IMR-90 (cell line): ENCODE measurements at regions not wholly inside any gene's neighbourhood (a gene's known extent, or its start where the extent isn't known, plus 50 kb on each side); places are given as distances from the start of the nearest gene placed in this dataset.

Experiments used
- BHLHE40 ChIP-seq: fragments of 150-350 bp; IDR thresholded peaks from 2 replicates; pipeline ENCODE4 v1.6.1; 2016; ENCODE audit warnings: mild to moderate bottlenecking, low read depth, low read length
- CEBPB ChIP-seq: IDR thresholded peaks from 2 replicates; pipeline ENCODE4 v1.6.1; 2012; ENCODE audit warnings: low read depth, low read length, improper control_type of control experiment
- CHD1 ChIP-seq: IDR thresholded peaks from 2 replicates; pipeline ENCODE4 v1.6.1; 2012; ENCODE audit warnings: low read depth, low read length, improper control_type of control experiment
- FOS ChIP-seq: fragments of 150-350 bp; IDR thresholded peaks from 2 replicates; pipeline ENCODE4 v1.6.1; 2016; ENCODE audit warnings: low read depth, low read length
- MAZ ChIP-seq: IDR thresholded peaks from 2 replicates; pipeline ENCODE4 v1.6.1; 2012; ENCODE audit warnings: low read depth, mild to moderate bottlenecking, low read length, improper control_type of control experiment, moderate library complexity, borderline replicate concordance
- MXI1 ChIP-seq: IDR thresholded peaks from 2 replicates; pipeline ENCODE4 v1.6.1; 2012; ENCODE audit warnings: low read depth, mild to moderate bottlenecking, low read length, moderate library complexity, borderline replicate concordance
- POLR2A ChIP-seq: IDR thresholded peaks from 2 replicates; pipeline ENCODE4 v1.6.1; 2012; ENCODE audit warnings: mild to moderate bottlenecking, low read depth, low read length
- RAD21 ChIP-seq: IDR thresholded peaks from 2 replicates; pipeline ENCODE4 v1.6.1; 2012; ENCODE audit warnings: low read length, improper control_type of control experiment
- RCOR1 ChIP-seq: IDR thresholded peaks from 2 replicates; pipeline ENCODE4 v1.6.1; 2012; ENCODE audit warnings: mild to moderate bottlenecking, low read length, improper control_type of control experiment; ENCODE audit not compliant: insufficient replicate concordance
- RFX5 ChIP-seq: IDR thresholded peaks from 2 replicates; pipeline ENCODE4 v1.8.0; 2012; ENCODE audit warnings: low read depth, mild to moderate bottlenecking, low read length, moderate library complexity
- SMC3 ChIP-seq: fragments of 150-350 bp; IDR thresholded peaks from 2 replicates; pipeline ENCODE4 v1.6.1; 2016; ENCODE audit warnings: low read depth, mild to moderate bottlenecking, antibody characterized with exemption, low read length, moderate library complexity
- USF2 ChIP-seq: fragments of 150-350 bp; IDR thresholded peaks from 2 replicates; pipeline ENCODE4 v1.6.1; 2017; ENCODE audit warnings: mild to moderate bottlenecking, antibody characterized with exemption, low read length, low read depth
- TF ChIP-seq, protein P1 (sequence below): conservative IDR thresholded peaks from 2 replicates; pipeline ENCODE4 v1.5.1; 2012; ENCODE audit warnings: mild to moderate bottlenecking, low read depth, low read length, improper control_type of control experiment

- TF ChIP-seq, protein P1, sequence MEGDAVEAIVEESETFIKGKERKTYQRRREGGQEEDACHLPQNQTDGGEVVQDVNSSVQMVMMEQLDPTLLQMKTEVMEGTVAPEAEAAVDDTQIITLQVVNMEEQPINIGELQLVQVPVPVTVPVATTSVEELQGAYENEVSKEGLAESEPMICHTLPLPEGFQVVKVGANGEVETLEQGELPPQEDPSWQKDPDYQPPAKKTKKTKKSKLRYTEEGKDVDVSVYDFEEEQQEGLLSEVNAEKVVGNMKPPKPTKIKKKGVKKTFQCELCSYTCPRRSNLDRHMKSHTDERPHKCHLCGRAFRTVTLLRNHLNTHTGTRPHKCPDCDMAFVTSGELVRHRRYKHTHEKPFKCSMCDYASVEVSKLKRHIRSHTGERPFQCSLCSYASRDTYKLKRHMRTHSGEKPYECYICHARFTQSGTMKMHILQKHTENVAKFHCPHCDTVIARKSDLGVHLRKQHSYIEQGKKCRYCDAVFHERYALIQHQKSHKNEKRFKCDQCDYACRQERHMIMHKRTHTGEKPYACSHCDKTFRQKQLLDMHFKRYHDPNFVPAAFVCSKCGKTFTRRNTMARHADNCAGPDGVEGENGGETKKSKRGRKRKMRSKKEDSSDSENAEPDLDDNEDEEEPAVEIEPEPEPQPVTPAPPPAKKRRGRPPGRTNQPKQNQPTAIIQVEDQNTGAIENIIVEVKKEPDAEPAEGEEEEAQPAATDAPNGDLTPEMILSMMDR, result no peak
- TF ChIP-seq MAZ, result no peak
- no peak for TF ChIP-seq RFX5
- no peak for TF ChIP-seq POLR2A
- TF ChIP-seq BHLHE40, result no peak
- TF ChIP-seq RAD21, result no peak
- no peak for TF ChIP-seq SMC3
- no peak for TF ChIP-seq CHD1
- TF ChIP-seq MXI1, result no peak
- no peak for TF ChIP-seq FOS
- TF ChIP-seq CEBPB, result no peak
- TF ChIP-seq RCOR1, result no peak
- no peak for TF ChIP-seq USF2
Measured at GRCh38 chr5:12690361-12690760, 786.1 kb upstream of the CTNND2 start.
